ENCODE measurements at regions not wholly inside any gene's neighbourhood (a gene's known extent, or its start where the extent isn't known, plus 50 kb on each side); places are given as distances from the start of the nearest gene placed in this dataset.
A peak's percentile ranks its signal among the peaks of the same experiment; 100 is the strongest.

- H3K4me3 ChIP-seq (ENCODE audit: low read length) = no peak overlapping the region
- no peak for TF ChIP-seq CTCF (conservative IDR thresholded peaks at IDR 0.05; ENCODE audit: low read length)
- no peak for DNase-seq (ENCODE audit: low read depth)
Observed at GRCh38 chr15:93178371-93178770, 89.4 kb upstream of the RGMA start.

- no peak for TF ChIP-seq CTCF (conservative IDR thresholded peaks at IDR 0.05; ENCODE audit: low read length)
- DNase-seq (ENCODE audit: low read depth) = no peak
Observed at GRCh38 chr15:93176065-93176464, 87.1 kb upstream of the RGMA start.

GRCh38 chr15:93174836-93175235 lies 85.8 kb upstream of the RGMA start:
- no peak for TF ChIP-seq CTCF (conservative IDR thresholded peaks at IDR 0.05; ENCODE audit: low read length)
- no peak overlapping the region for H3K4me3 ChIP-seq (ENCODE audit: low read length)
- no peak for DNase-seq (ENCODE audit: low read depth)

More at GRCh38 chr15:93176065-93176464, 87.1 kb upstream of the RGMA start:
- H3K4me3 ChIP-seq (ENCODE audit: low read length) = no peak overlapping the region

GRCh38 chr15:93173369-93173768 lies 84.4 kb upstream of the RGMA start:
- no peak for TF ChIP-seq CTCF (conservative IDR thresholded peaks at IDR 0.05; ENCODE audit: low read length)
- H3K4me3 ChIP-seq (ENCODE audit: low read length) = no peak overlapping the region
- DNase-seq (ENCODE audit: low read depth) = peak; percentile 59

- DNase-seq (ENCODE audit: low read depth) = no peak
- no peak overlapping the region for H3K4me3 ChIP-seq (ENCODE audit: low read length)
- no peak for TF ChIP-seq CTCF (conservative IDR thresholded peaks at IDR 0.05; ENCODE audit: low read length)
Observed at GRCh38 chr15:93171476-93171875, 82.5 kb upstream of the RGMA start.

GRCh38 chr15:93170329-93170728 lies 81.3 kb upstream of the RGMA start:
- no peak for DNase-seq (ENCODE audit: low read depth)
- H3K4me3 ChIP-seq (ENCODE audit: low read length) = no peak overlapping the region
- TF ChIP-seq CTCF (conservative IDR thresholded peaks at IDR 0.05; ENCODE audit: low read length) = no peak

- no peak overlapping the region for H3K4me3 ChIP-seq (ENCODE audit: low read length)
- no peak for TF ChIP-seq CTCF (conservative IDR thresholded peaks at IDR 0.05; ENCODE audit: low read length)
- DNase-seq (ENCODE audit: low read depth) = no peak
Observed at GRCh38 chr15:93168910-93169309, 79.9 kb upstream of the RGMA start.
